ENCODE measurements at regions not wholly inside any gene's neighbourhood (a gene's known extent, or its start where the extent isn't known, plus 50 kb on each side); places are given as distances from the start of the nearest gene placed in this dataset.

DNA sequence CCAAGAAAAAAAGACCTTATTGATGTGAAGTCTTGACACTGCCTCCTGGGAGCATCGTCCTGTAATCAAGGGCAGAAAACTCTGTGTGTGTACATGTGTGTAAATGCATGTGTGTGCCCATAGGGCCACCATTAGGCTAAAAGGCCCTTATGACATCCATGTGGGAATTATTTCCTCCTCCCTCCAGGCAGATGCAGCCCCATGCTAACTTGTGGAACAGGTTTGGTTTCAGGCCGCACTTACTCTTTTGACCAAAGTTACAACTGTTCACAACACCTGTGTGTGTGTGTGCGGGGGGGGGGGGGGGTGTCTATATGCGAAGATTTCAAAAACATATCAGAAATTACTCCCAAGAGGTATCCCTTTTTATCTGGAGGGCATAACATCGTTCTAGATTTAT, 87.4 kb upstream of the SLC14A2 start:
- TF ChIP-seq, protein P1, sequence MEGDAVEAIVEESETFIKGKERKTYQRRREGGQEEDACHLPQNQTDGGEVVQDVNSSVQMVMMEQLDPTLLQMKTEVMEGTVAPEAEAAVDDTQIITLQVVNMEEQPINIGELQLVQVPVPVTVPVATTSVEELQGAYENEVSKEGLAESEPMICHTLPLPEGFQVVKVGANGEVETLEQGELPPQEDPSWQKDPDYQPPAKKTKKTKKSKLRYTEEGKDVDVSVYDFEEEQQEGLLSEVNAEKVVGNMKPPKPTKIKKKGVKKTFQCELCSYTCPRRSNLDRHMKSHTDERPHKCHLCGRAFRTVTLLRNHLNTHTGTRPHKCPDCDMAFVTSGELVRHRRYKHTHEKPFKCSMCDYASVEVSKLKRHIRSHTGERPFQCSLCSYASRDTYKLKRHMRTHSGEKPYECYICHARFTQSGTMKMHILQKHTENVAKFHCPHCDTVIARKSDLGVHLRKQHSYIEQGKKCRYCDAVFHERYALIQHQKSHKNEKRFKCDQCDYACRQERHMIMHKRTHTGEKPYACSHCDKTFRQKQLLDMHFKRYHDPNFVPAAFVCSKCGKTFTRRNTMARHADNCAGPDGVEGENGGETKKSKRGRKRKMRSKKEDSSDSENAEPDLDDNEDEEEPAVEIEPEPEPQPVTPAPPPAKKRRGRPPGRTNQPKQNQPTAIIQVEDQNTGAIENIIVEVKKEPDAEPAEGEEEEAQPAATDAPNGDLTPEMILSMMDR (conservative IDR thresholded peaks at IDR 0.05), result no peak
- no peak for TF ChIP-seq ZFX (IDR thresholded peaks at IDR 0.05)

Data from C4-2B (cell line).